GM12892 (cell line): ENCODE measurements at regions not wholly inside any gene's neighbourhood (a gene's known extent, or its start where the extent isn't known, plus 50 kb on each side); places are given as distances from the start of the nearest gene placed in this dataset.

Experiments used
- DNase-seq: peaks from one replicate; pipeline ENCODE4 v3.0.0; 2011; ENCODE audit not compliant: insufficient read length
- FAIRE-seq: peaks from 2 replicates; lab custom pipeline; 2011; peaks lifted over from hg19 to GRCh38; lab: Jason Lieb, UNC
- POLR2A ChIP-seq: IDR thresholded peaks from 2 replicates; pipeline ENCODE4 v1.6.1; 2011; ENCODE audit warnings: low read depth, low read length, control low read depth
- POLR2AphosphoS5 ChIP-seq: IDR thresholded peaks from 2 replicates; pipeline ENCODE4 v1.6.1; 2011; ENCODE audit warnings: low read depth, low read length, control low read depth
- TAF1 ChIP-seq: IDR thresholded peaks from 2 replicates; pipeline ENCODE4 v1.6.1; 2011; ENCODE audit warnings: low read depth, mild to moderate bottlenecking, control low read depth, low read length, borderline replicate concordance

- TF ChIP-seq TAF1 (no peak), POLR2AphosphoS5 (no peak), POLR2A (no peak)
- no peak for DNase-seq
- no peak for FAIRE-seq
Measured at GRCh38 chr1:118618618-118619340, 369.4 kb downstream of the TBX15 start.

GRCh38 chr1:118617916-118618315, 370.2 kb downstream of the TBX15 start:
- DNase-seq: no peak
- TF ChIP-seq POLR2A (no peak), POLR2AphosphoS5 (no peak), TAF1 (no peak)
- no peak for FAIRE-seq

- no peak for FAIRE-seq
- TF ChIP-seq TAF1: no peak
- no peak for TF ChIP-seq POLR2AphosphoS5
- TF ChIP-seq POLR2A: no peak
Measured at GRCh38 chr1:118615066-118615465, 373.1 kb downstream of the TBX15 start.

GRCh38 chr1:118589238-118589846, 398.8 kb downstream of the TBX15 start:
- FAIRE-seq (no peak), DNase-seq (no peak)
- TF ChIP-seq POLR2AphosphoS5: no peak
- TF ChIP-seq TAF1: no peak
- TF ChIP-seq POLR2A: no peak

More at GRCh38 chr1:118615066-118615465, 373.1 kb downstream of the TBX15 start:
- no peak for DNase-seq

DNA sequence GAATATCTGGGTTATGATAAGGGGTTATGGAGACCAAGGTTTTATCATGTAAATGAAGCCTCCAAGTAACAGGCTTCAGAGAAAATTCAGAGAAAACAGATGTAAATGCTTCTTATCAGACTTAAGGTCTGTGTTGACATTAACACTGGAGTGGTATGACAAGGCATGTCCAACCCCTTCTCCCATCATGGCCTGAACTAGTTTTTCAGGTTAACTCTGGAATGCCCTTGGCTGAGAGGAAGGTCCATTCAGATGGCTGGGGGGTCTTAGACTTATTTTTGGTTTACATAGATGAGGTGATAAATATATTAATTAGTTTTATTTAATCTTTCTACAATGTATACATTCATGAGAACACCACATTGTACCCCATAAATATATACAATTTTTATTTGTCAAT, 399.6 kb downstream of the TBX15 start:
- FAIRE-seq: no peak
- no peak for DNase-seq
- TF ChIP-seq TAF1 (no peak), POLR2AphosphoS5 (no peak), POLR2A (no peak)

DNA sequence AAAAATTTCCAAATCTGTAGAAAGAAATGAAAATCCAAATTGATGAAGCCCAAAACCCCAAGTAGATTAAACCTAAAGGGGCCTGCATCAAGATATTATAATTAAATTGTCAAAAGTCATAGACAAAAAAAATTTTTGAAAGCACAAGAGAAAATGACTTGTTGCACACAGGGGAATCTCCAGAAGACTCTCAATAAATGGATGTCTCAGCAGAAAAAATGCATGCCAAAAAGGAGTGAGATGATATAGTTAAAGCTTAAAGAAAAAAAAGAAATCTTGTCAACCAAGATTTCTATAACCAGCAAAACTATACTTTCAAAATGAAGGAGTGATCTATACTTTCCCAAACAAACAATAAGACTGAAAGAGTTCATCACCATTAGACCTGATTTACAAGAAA, 393.2 kb upstream of the SPAG17 start:
- TF ChIP-seq TAF1 (no peak), POLR2A (no peak), POLR2AphosphoS5 (no peak)
- no peak for FAIRE-seq
- DNase-seq: no peak

DNA sequence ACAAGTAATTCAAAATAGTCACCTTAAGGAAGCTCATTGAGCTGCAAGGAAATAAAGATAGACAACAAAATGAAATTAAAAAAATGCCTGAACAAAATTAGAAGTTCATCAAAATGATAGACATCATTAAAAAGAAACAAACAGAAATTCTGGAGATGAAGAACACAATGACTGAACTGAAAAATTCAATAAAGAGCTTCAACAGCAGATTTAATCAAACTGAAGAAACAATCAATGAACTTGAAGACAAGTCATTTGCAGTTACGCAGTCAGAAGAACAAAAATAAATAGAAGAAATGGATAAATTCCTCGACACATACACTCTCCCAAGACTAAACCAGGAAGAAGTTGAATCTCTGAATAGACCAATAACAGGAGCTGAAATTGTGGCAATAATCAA, 390.0 kb upstream of the SPAG17 start:
- no peak for TF ChIP-seq POLR2A
- TF ChIP-seq POLR2AphosphoS5: no peak
- no peak for TF ChIP-seq TAF1
- no peak for FAIRE-seq
- no peak for DNase-seq

- FAIRE-seq (no peak), DNase-seq (no peak)
- no peak for TF ChIP-seq POLR2AphosphoS5
- TF ChIP-seq POLR2A: no peak
- TF ChIP-seq TAF1: no peak
Measured at GRCh38 chr1:118564961-118565703, 380.1 kb upstream of the SPAG17 start.

DNA sequence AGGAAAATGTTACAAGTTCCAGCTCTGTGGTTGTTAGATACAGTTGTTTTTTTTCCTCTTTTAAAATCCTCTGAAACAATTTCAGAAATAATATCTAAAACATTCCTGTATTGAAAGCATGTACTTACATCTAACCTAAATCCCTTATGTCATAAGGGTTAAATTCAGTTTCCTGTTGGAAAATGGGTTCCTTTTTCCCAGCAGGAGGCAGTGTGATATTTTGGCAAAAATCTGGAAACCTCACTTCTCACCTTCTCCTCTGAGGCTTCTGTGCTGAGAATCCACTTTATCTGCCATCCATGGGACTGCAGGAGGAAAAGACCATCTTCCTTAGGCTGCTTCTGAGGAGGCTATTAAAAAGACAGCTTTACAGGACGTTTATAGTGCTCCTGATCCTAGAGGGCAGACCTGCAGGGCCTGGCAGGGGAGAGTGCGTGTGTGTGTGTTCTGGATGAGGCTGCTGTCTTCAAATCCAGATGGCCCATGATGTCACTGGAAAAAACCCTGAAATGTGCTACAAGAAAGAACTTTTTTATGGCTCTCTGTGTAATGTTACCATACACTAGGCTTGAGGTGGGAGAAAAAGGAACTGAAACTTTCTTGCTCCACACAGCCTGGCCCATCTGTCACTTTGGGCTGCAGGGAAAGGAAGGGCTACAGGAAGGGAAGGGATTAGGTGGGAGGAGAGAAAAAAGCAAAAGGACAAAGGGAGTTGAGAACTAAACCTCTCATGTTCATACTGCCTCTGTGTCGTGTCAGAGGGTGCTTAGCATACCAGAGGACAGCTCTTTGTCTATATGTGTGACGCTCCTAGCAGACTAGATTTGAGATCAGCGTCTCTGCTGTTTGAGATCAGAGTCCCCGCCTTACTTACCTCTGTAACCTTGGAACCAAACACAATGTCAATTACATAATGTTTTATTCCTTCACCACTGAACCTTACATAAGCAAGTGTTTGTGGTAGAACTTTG, 379.2 kb upstream of the SPAG17 start:
- DNase-seq: no peak
- no peak for TF ChIP-seq POLR2AphosphoS5
- TF ChIP-seq POLR2A: no peak
- TF ChIP-seq TAF1: no peak
- no peak for FAIRE-seq

GRCh38 chr1:118558933-118559332, 373.9 kb upstream of the SPAG17 start:
- TF ChIP-seq POLR2A (no peak), POLR2AphosphoS5 (no peak), TAF1 (no peak)
- no peak for FAIRE-seq

GRCh38 chr1:118556936-118557335, 371.9 kb upstream of the SPAG17 start:
- TF ChIP-seq TAF1: no peak
- no peak for TF ChIP-seq POLR2A
- TF ChIP-seq POLR2AphosphoS5: no peak
- FAIRE-seq (no peak), DNase-seq (no peak)

More at GRCh38 chr1:118558933-118559332, 373.9 kb upstream of the SPAG17 start:
- DNase-seq: no peak
